Gastrocnemius medialis (tissue), 4 donors: ENCODE measurements at regions not wholly inside any gene's neighbourhood (a gene's known extent, or its start where the extent isn't known, plus 50 kb on each side); places are given as distances from the start of the nearest gene placed in this dataset.

ENCODE experiments used
- POLR2A ChIP-seq, 2 donors: fragments of 450-650 bp; IDR thresholded peaks; one replicate each; pipeline ENCODE4 v1.6.1; 2017; ENCODE audit warnings: antibody characterized with exemption in 2 of 2, mild to moderate bottlenecking in 2 of 2, moderate library complexity in 2 of 2
- TF ChIP-seq, protein P1 (sequence below), 5 experiments: fragments of 450-650 bp in 3 of 5; fragments of 200-600 bp in 2 of 5; sonication (generic) in 2 of 5; IDR thresholded peaks in 4 of 5; conservative IDR thresholded peaks in 1 of 5; 1 replicate in 4 of 5; 2 replicates in 1 of 5; pipeline ENCODE4 v1.5.1; 2016 to 2019; ENCODE audit warnings: antibody characterized with exemption in 5 of 5, mild to moderate bottlenecking in 3 of 5, moderate library complexity in 3 of 5

DNA sequence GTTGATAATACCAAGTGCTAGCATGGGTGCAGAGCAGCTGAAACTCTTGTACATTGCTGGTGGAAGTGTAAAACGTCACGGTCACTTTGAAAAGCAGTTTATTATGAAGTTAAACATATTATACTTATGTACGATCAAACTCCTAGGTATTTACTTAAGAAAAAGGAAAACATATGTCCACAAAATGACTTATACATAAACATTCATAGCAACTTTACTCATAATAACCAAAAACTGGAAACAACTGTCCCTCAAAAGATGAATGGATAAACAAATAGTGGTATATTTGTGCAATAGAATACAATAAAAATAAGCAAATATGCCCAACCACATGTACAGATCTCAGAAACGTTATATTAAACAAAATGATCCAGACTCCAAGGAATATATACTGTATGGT lies 92.3 kb upstream of the TRIO start:
- TF ChIP-seq, protein P1, sequence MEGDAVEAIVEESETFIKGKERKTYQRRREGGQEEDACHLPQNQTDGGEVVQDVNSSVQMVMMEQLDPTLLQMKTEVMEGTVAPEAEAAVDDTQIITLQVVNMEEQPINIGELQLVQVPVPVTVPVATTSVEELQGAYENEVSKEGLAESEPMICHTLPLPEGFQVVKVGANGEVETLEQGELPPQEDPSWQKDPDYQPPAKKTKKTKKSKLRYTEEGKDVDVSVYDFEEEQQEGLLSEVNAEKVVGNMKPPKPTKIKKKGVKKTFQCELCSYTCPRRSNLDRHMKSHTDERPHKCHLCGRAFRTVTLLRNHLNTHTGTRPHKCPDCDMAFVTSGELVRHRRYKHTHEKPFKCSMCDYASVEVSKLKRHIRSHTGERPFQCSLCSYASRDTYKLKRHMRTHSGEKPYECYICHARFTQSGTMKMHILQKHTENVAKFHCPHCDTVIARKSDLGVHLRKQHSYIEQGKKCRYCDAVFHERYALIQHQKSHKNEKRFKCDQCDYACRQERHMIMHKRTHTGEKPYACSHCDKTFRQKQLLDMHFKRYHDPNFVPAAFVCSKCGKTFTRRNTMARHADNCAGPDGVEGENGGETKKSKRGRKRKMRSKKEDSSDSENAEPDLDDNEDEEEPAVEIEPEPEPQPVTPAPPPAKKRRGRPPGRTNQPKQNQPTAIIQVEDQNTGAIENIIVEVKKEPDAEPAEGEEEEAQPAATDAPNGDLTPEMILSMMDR (IDR thresholded peaks at IDR 0.05 in 4 of 5, conservative IDR thresholded peaks at IDR 0.05 in 1 of 5) = no peak
- no peak for TF ChIP-seq POLR2A (IDR thresholded peaks at IDR 0.05)
